GM18508 (cell line): ENCODE measurements at regions not wholly inside any gene's neighbourhood (a gene's known extent, or its start where the extent isn't known, plus 50 kb on each side); places are given as distances from the start of the nearest gene placed in this dataset.

Experiments used
- ATAC-seq: cut with Tn5 transposase; IDR thresholded peaks from one replicate; pipeline ENCODE4 v1.9.1; 2021; ENCODE audit warnings: moderate number of reproducible peaks; ENCODE audit not compliant: insufficient read depth, unreplicated experiment

GRCh38 chr12:118603610-118604361 lies 227.4 kb downstream of the SUDS3 start:
- ATAC-seq = no peak

DNA sequence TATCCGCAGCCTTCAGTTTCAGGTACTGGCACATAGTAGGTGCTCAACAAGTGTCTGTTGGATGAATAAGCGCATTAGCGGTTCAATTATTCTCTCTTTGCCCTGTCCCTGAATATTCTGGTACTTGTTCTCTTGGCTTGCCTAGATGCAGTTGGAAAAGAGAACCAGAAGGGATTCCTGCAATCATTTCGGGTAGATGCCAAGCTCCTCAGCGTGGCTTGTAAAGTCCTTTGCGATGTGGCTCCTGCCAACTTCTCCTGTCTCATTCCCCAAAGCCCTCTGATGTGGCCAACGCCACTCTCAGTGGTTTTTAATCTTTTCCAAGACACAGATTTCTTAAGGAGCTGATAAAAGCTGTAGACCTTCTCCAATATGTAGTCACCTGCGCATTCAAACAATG lies 230.3 kb downstream of the SUDS3 start:
- ATAC-seq = no peak

- ATAC-seq = no peak
Measured at GRCh38 chr12:118607831-118608230, 231.5 kb downstream of the SUDS3 start.

- ATAC-seq = no peak
Measured at GRCh38 chr12:118608770-118609344, 232.5 kb downstream of the SUDS3 start.

- ATAC-seq = no peak
Measured at GRCh38 chr12:118611295-118611694, 234.9 kb downstream of the SUDS3 start.

GRCh38 chr12:118611770-118612169 lies 235.4 kb downstream of the SUDS3 start:
- ATAC-seq = no peak

DNA sequence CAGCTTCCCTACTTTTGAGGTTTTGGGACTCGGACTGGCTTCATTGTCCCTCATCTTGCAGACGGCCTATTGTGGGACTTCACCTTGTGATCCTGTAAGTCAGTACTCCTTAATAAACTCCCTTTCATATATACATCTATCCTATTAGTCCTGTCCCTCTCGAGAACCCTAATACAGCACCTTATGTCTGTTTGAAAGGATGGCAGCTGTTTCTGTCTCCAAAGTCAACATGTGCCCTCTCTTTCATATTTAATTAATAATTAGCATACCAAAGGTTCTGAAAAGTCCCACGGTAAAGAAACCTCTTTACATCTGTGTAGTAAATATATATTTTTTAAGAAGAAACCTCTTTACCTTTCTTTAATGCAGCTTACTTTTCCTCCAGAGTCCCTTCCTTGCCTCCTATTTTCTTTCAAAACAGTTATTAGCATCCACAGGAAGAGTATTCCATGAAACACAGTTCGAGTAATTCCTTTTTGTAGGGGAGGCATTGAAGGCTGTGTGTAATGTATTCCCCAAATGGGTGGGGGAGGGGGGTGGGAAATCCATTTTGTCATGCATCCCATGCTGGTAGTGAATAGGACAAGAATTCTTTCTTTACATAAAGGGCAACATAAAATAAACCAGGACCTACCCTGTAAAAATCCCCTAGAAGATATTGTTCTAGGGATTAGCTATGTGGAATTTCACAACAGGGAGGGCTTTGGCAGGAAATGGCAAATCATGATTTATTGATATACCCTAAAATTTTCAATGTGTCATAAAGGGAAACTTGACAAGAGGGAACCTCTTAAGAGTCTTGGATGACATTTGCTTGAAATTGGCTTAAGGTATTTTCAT lies 241.5 kb downstream of the SUDS3 start:
- ATAC-seq = no peak

DNA sequence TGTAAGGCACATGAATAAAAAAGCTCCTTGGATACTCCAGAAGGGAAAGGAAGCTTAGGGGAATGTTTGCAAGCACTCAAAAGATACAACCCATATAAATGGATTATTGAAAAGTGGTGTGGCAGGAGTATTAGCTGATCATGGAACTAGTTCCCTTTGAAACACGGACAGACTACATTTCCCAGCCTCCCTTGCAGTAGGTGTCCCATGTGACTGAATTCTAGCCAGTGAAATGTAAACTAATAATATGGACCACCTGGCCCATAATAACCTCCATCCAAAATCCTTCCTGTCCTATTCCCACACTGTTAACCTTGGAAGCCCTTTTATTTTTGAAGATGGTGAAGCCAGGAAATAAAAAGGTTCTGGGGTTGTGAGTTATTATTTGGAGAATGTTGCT lies 242.3 kb downstream of the SUDS3 start:
- no peak for ATAC-seq

DNA sequence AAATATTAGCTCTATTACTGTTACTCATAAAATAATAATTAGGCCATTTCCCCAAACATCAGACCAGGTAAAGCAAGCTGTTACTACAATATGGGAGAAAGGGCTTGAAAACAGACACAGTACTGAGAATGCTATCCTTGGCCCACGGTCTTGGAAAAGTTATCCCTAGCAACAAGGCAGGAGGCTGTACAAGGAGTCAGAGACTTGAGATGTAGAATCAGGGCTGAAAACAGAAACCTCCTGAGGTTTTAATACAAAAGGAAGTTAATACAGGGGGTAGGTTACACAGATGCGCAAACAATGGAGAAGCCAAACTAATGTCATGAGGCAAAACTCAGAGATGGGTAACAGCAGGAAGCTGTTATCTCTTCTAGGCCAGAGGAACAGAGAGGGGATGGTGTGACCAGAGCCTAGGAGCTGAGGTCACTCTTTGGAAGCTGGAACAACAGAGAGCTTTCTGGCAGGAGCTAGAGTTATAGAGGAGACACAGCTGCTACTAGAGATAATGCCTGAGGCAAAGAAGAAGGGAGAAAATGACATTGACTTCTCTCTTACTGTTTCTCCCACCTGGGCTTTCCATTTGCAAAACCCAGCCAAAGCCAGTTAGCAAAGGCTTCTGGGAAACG lies 248.8 kb downstream of the SUDS3 start:
- ATAC-seq = no peak

DNA sequence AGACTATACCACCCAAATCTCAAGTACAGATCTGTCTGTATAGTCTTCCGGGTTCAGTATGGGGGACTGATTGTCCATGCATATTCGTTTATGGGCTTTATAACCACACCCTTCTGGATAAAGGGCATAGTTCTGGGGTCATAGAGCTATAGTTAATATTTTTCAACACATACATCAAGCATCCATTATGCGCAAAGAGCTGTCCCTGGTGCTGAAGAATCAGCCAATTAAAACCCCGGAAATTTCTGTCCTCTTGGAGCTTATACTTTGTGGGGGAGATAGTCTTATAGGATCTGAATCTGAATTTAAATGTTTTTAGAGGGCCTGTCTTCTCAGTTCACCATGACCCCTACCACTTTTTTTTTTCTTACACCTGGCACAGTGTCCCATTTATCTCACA lies 256.7 kb downstream of the SUDS3 start:
- no peak for ATAC-seq

DNA sequence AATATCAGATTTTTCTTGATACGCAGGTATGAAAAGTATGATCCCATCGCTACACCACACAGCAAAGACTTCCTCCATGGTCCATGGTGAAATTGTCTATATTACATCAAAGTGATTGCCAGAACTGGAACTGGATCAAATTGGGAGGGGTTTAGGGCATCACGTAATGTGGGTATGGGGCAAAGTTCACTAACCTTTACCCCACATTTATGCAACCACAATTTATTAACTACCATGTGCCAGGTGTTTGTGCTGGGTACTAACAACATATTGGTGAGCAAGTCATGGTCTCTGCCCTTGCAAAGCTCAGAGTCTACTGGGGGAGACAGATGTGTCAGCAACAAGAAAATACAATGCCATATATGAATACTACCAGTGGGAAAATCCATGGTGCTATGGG lies 258.9 kb downstream of the SUDS3 start:
- ATAC-seq = no peak

DNA sequence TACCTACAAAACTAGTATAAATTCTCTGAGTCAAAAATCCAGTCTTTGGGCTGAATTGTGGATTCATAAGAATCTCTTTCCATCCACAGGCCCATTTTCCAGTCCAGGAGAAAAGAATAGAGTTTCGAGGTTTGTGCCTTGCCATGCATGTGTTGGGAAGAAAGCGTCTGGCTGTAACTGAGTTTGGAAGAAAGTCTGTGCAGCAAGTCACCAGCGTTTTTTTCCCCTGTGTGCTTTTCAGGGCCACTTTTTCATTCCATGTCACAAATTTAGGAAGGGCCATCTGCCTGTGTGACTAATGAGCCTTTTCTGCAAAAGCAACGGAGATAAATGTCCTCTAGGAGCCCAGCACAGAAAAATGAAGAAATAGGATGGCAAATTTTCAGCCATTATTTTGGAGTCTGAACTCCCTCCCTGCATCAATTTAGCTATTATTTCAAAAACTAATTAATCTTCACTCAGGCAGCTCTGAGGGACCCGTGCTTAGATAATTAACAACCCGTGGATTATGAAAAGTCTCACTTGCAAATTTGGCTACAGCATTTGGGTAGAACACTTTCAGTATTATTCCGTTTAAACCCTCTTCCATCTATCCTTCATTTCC lies 261.5 kb downstream of the SUDS3 start:
- no peak for ATAC-seq

DNA sequence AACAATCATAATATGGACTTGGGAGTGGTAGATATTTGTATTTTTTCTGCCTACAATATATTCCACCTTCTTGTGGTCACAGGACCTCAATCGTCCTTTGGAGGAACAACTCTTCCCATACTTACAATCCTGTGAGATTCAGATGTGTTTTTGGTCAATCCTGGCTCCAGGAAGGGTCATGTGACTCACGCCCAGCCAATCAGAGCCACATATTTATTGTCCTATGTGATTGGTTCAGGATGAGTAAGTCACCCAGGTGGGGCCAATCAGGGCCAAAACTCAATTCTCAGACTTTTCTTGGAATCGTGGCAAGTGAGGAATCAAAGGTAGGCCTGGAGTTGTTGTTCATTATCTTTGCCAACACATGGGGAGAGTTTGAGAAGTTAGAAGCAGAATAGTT lies 264.9 kb downstream of the SUDS3 start:
- ATAC-seq = no peak

DNA sequence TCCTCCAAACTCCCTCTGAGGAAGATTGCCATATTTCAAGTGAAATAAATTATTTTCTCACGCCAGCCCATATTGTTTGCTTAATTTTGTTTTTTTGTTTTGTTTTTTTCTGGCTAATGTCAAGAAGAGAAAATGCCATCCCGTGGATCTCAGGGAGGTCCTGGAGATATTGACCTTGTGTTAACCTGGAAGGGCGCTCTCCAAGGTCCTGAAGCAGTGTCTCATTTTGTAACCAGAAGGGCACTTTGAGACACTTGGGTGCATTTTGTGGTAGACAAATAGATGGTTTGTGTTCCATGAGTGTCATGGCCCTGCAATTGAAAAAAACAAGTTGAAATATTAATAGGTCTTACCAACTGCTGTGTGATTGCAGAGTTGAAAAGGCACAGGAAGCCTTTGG lies 268.9 kb downstream of the SUDS3 start:
- ATAC-seq = no peak

DNA sequence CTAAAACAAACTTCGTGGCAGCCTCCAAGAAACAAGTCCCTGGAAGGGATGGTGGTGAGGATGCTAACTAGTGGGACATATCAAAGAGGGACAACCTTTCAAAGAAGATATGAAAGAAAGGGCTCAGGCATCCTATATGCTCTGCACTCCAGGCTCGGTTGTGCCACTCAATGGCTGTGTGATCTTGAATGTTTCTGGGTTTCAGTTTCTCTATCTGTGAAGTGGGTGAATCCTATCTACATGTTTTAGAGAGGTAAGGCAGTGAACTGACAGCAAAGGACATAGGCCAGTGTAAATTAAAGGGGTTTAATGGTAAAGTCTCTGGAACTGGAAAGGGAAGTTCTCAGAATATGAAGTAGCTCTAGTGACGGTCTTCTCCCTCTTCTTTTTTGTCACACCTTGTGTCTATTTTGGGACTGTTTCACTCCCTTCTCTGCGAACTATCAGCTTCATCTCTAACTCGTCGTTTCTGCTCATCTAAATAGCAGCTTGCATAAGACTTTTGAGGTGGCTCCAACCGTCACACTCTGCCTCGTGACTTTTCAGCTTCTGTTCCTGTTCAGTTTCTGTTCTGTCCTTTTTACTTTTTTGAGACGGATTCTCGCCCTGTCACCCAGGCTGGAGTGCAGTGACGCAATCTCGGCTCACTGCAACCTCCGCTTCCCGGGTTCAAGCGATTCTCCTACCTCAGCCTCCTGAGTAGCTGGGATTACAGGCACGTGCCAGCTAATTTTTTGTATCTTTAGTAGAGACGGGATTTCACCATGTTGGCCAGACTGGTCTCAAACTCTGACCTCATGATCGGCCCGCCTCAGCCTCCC lies 273.6 kb downstream of the SUDS3 start:
- ATAC-seq = no peak

DNA sequence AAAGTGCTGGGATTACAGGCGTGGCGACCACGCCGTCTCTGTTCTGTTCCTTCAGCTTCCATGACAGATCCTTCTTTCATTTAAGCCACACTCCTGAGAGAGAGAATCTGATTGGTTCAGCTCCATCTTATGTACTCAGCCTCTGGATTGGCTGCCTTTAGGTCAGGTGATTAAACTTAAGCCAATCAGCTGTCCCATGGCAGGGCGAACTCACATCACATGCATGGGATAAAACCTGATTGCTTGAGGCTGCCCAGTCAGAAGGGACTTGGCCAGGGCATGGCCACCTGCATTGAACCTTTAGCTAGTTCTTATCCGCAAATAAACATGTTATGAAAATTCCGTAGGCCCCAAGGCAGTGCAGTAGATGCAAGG lies 274.2 kb downstream of the SUDS3 start:
- ATAC-seq = no peak

DNA sequence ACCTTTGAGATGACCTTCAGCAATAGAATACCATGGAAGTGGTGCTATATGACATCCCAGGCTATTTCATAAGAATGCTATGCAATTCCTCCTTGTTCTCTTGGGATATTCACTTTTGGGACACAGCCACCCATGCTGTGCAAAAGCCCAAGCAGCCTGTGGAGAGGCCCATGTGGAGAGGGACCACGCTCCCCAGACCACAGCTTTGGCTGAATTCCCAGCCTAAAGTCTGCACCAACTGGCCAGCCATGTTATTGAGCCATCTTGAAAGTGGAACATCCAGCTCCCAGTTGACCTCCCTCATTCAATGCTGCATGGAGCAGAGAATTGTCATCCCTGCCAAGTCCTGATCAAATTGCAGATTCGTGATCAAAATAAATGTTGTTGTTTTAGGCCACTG lies 275.1 kb downstream of the SUDS3 start:
- no peak for ATAC-seq

DNA sequence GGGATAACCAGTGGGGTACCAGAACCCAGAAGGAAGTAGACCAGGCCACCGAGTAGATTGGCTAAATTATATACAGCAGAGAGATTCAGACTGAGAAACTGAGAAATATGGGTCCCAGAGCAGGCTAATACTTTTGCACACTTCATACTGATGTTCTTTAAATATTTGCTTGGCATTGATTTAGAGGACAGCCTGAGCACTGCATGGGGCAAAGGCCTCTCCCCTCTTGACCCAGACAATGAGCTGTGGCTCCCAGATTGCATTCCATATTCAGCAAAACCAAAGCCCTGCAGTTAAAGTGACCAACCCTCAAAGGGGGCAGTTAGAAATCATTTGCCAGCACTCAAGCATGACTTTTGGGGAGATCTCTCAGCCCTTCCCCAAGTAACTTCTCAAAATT lies 279.2 kb downstream of the SUDS3 start:
- ATAC-seq = no peak

- ATAC-seq = no peak
Measured at GRCh38 chr12:118680356-118680963, 300.9 kb upstream of the SRRM4 start.
